Erythroblast (primary cell): ENCODE measurements at regions not wholly inside any gene's neighbourhood (a gene's known extent, or its start where the extent isn't known, plus 50 kb on each side); places are given as distances from the start of the nearest gene placed in this dataset.

ENCODE experiments used
- GATA1 ChIP-seq: IDR thresholded peaks from 2 replicates; pipeline ENCODE4 v1.6.1; 2011; ENCODE audit warnings: low read depth, mild to moderate bottlenecking, control low read depth, low read length, moderate library complexity
- POLR2A ChIP-seq: IDR thresholded peaks from 2 replicates; pipeline ENCODE4 v1.6.1; 2011; ENCODE audit warnings: mild to moderate bottlenecking, low read length

GRCh38 chr14:54335569-54336155 lies 61.1 kb upstream of the CDKN3 start:
- no peak for TF ChIP-seq POLR2A
- no peak for TF ChIP-seq GATA1
